GM19351 (cell line): ENCODE measurements at regions not wholly inside any gene's neighbourhood (a gene's known extent, or its start where the extent isn't known, plus 50 kb on each side); places are given as distances from the start of the nearest gene placed in this dataset.

Experiments
- ATAC-seq: cut with Tn5 transposase; IDR thresholded peaks from one replicate; pipeline ENCODE4 v1.9.1; 2021; ENCODE audit warnings: mild to moderate bottlenecking, moderate library complexity; ENCODE audit not compliant: unreplicated experiment

DNA sequence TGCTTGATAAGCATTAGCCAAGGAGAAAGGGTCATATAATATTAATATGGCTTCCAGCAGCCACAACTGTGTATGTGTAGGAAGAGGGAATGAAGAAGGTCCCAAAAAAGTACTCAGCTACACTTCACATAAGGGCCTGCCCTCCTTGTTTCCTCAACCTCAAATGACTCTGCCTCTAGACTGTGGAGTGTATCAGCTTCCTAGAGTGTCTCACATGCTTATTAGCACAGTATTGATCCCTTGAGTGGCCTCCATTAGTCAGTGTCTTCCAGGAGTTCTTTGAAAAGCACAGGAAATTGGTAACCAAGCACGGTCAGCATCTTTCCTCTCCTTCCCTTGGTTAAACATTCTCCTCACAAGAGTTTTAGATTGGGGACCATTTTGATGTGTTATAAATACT lies 190.4 kb upstream of the ATP10B start:
- ATAC-seq: no peak

DNA sequence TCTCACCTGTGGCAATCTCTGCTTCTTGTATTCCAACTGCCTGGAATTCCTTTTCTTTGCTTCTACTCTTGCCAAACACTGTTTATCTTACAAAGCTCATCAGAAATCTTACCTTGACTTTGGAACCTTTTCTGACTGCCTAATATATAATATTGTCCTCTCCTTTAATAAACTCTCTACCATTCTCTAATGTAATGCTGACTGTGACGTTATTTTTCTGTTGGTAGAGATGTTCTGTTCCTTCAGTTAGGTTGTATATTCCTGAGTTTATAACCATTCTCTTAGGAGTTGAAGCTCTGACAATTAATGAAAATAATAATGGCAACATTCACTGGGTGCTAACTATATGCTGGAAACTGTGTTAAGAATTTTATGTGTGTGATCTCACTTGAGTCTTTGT lies 188.8 kb upstream of the ATP10B start:
- no peak for ATAC-seq

- ATAC-seq: no peak
Observed at GRCh38 chr5:161036296-161036695, 184.3 kb upstream of the ATP10B start.

- ATAC-seq: no peak
Observed at GRCh38 chr5:161034451-161034850, 182.4 kb upstream of the ATP10B start.

- no peak for ATAC-seq
Observed at GRCh38 chr5:161030229-161030628, 178.2 kb upstream of the ATP10B start.

DNA sequence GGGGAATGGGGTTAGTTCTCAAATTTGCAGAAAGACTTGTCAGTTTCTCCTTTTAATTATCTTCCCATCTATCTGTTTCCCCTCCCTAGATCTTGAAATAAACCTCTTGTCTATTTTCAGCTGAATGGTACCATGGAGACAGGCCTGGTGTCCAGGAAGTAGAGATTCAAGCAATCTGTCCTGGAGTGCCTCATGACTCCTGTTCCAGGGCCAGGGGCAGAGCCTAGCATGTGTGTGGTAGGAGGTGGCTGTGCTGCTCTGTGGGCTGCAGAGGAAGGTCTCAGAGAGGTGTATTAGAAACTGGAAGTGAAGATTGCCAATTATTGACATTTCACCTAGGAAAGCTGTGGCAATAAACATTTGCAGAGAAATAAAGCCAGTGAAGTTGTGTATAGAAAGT lies 175.8 kb upstream of the ATP10B start:
- ATAC-seq: no peak

GRCh38 chr5:161023551-161023950 lies 171.5 kb upstream of the ATP10B start:
- no peak for ATAC-seq

- ATAC-seq: no peak
Observed at GRCh38 chr5:161022151-161022550, 170.1 kb upstream of the ATP10B start.

DNA sequence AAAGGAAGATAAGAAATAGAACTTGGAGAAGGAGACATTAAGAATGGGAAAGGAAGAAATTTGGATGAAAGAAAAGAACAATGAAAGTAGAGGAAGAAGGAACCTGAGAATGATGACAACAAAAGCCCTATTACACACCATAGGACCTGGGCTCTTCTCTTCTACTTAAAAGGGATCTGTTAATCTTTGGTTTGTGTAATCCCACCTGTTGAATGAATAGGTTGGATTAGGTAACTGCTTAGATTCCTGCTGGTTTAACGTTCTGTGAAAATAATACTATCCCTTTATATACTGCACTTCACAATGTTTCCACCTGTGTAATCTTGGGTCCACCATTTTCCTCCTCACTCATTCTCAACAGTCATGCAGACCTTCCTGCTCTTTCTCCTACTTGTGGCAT lies 157.8 kb upstream of the ATP10B start:
- no peak for ATAC-seq

DNA sequence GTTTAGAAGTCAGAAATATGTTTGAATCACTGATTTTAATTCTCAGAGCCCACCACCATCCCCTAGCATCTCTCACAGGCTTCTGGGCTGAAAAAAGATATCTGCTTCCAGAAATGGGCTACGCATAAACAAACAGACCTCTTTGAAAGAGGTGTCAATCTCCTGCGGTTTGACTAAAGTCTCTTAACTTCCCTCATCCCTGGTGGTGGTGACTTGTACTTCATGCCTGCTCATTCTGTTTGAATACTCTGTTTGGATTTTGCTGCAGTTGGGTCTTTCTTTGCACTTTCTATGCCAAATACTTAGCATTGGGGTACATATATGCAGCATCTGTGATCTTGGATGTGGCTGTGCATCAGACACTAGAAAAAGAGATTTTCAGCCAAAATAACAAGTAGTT lies 157.2 kb upstream of the ATP10B start:
- no peak for ATAC-seq

DNA sequence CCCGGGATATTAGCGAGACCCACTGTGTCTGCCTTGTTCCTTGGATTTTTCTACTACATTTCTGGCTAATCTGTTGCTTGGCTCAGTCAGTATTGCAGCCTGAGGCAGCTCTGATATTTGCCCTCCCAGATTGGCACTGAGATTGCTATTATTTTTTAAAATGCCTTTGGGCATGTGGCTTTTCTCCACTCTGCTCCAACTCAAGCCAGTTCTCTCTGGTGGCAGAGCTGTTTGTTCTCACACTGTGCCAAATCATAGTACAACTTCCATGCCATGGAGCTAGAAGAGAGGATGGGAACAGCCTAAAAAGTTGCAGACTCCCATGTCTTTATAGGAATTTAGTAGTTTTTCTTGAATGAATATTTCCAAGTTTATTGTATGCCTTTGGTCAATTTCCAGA lies 155.9 kb upstream of the ATP10B start:
- ATAC-seq: no peak

DNA sequence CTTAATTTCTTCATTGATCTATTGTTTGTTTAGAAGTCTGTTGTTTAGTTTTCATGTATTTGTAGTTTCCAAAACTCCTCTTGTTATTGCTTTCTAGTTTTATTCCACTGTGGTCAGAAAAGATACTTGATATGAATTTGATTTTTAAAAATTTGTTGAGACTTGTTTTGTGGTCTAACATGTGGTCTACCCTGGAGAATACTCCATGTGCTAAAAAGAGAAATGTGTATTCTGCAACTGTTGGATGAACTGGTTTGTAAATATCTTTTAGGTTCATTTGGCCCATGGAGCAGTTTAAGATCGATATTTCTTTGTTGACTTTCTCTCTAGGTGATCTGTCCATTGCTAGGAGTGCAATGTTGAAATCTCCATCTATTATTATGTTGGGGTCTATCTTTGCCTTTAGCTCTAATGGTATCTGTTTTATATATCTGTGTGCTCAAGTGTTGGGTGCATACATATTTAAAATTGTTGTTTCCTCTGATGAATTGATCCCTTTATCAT lies 150.6 kb upstream of the ATP10B start:
- ATAC-seq: no peak

DNA sequence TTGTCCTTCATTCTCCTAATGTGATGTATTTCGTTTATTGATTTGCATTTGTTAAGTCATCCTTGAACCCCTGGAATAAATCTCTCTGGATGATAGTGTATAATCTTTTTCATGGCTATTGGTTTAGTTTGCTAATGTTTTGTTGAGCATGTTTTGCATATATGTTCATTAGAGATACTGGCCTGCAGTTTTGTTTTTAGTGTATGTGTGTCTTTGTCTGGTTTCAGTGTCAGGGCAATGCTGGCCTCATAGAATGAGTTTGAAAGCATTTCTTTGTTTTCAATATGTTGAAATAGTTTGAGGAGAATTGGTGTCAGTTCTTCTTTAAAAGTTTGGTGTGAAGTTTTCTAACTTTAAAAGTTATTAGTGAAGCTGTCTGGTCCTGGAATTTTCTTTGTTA lies 149.6 kb upstream of the ATP10B start:
- ATAC-seq: peak; percentile 84

DNA sequence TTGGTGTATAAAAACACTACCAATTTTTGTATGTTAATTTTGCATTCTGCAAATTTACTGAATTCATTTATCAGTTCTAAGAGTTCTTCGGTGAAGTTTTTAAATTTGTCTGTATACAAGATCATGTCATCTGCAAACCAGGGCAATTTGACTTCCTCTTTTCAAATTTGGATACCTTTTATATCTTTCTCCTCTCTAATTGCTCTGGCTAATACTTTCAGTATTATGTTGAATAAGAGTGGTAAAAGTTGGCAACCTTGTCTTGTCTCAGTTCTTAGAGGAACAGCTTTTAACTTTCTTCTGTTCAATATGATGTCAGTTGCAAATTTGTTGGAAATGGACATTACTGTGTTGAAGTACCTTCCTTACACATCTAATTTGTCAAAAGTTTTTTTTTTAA lies 149.1 kb upstream of the ATP10B start:
- ATAC-seq: peak; percentile 61

GRCh38 chr5:160991205-160991604 lies 139.2 kb upstream of the ATP10B start:
- no peak for ATAC-seq

- ATAC-seq: no peak
Observed at GRCh38 chr5:160979385-160979784, 127.4 kb upstream of the ATP10B start.

DNA sequence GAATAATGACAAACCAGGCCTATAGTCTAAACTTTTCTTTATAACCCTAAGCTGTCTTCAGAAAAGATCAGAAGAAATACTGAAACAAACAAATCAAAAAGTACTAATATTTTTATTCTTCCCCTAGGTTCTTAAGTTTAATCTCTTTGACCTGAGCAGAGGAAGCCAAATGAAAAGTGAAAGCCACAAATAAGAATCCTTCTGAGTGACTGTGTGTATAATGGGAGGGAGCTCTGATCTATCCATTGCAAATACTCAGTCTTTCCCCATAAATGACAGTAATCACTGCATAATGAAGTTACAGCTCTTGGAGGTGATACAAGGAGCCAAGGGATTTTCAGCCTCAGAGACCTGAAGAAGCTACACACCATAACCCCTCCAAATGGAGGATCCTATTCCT lies 126.9 kb upstream of the ATP10B start:
- ATAC-seq: no peak

DNA sequence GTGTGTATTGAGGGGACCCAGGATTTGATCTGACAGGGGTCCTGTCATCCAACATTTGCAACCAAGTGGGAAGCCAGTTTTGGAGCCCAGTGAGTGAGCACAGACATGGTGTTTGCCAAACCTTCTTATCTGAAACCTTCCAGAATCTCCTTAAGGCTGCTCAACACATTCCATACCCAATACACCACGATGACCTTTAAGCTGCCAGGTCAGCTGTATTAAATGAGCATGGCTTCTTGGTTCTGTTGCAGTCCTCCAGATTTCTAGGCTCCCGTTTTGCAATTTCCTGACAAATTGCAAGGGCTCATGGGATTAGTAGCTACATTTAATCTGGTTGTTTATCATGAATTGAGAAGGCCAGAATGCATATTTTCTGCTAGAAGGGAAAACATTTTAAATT lies 124.2 kb upstream of the ATP10B start:
- no peak for ATAC-seq

GRCh38 chr5:160970605-160971191 lies 118.7 kb upstream of the ATP10B start:
- ATAC-seq: peak; percentile 68

DNA sequence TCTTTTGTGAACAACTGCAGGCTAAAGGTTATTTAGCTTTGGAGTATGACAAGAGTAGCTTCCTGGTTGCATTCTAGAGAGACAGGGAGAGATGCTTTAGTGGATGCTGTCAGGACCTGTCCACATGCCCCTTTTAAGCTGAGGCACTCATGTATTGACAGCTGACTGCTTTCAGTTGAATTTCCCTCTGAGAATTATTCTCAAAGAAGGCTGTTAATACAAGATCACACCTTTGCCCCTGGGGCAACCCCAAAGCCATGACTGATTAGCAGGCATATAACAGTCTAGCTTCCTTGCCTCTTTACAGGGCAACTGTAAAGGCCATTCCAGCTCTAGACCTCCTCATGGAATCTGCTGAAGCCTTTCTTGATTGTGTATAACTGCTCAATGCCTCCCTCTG lies 117.6 kb upstream of the ATP10B start:
- no peak for ATAC-seq

- no peak for ATAC-seq
Observed at GRCh38 chr5:160968480-160968879, 116.5 kb upstream of the ATP10B start.

- no peak for ATAC-seq
Observed at GRCh38 chr5:160966921-160967320, 114.9 kb upstream of the ATP10B start.

GRCh38 chr5:160961761-160962160 lies 109.8 kb upstream of the ATP10B start:
- ATAC-seq: no peak
